ENCODE measurements at regions not wholly inside any gene's neighbourhood (a gene's known extent, or its start where the extent isn't known, plus 50 kb on each side); places are given as distances from the start of the nearest gene placed in this dataset.

- no peak for TF ChIP-seq CTCF (IDR thresholded peaks at IDR 0.05)
- TF ChIP-seq POLR2A (IDR thresholded peaks at IDR 0.05) = no peak
Observed at GRCh38 chr2:21993002-21993401, 869.2 kb downstream of the TDRD15 start.

All from testis (tissue), 2 donors.